GM18517 (cell line): ENCODE measurements at regions not wholly inside any gene's neighbourhood (a gene's known extent, or its start where the extent isn't known, plus 50 kb on each side); places are given as distances from the start of the nearest gene placed in this dataset.

Experiments used
- ATAC-seq: cut with Tn5 transposase; IDR thresholded peaks from one replicate; pipeline ENCODE4 v1.9.1; 2021; ENCODE audit warnings: mild to moderate bottlenecking, moderate library complexity; ENCODE audit not compliant: unreplicated experiment

GRCh38 chr5:135127439-135128240, 93.6 kb upstream of the PITX1 start:
- no peak for ATAC-seq

GRCh38 chr5:135126688-135127438, 92.8 kb upstream of the PITX1 start:
- ATAC-seq, result no peak

GRCh38 chr5:135124724-135125123, 90.7 kb upstream of the PITX1 start:
- no peak for ATAC-seq

- ATAC-seq, result no peak
These were observed 90.1 kb upstream of the PITX1 start for GRCh38 chr5:135124128-135124527.

- ATAC-seq, result no peak
These were observed 88.8 kb upstream of the PITX1 start for GRCh38 chr5:135122797-135123196.

- no peak for ATAC-seq
These were observed 86.9 kb upstream of the PITX1 start for GRCh38 chr5:135120951-135121350.

GRCh38 chr5:135119481-135119880, 85.5 kb upstream of the PITX1 start:
- ATAC-seq, result no peak

- ATAC-seq, result no peak
These were observed 83.6 kb upstream of the PITX1 start for GRCh38 chr5:135117590-135117989.

GRCh38 chr5:135116160-135116561, 82.1 kb upstream of the PITX1 start:
- ATAC-seq, result no peak

- ATAC-seq, result no peak
These were observed 81.6 kb upstream of the PITX1 start for GRCh38 chr5:135115591-135115990.

- ATAC-seq, result no peak
These were observed 80.7 kb upstream of the PITX1 start for GRCh38 chr5:135114759-135115158.

GRCh38 chr5:135112008-135112725, 78.1 kb upstream of the PITX1 start:
- ATAC-seq, result no peak

- ATAC-seq, result no peak
These were observed 77.0 kb upstream of the PITX1 start for GRCh38 chr5:135110785-135111596.

GRCh38 chr5:135108992-135109391, 75.0 kb upstream of the PITX1 start:
- ATAC-seq, result no peak

GRCh38 chr5:135108569-135108968, 74.5 kb upstream of the PITX1 start:
- ATAC-seq, result no peak

- ATAC-seq, result no peak
These were observed 74.0 kb upstream of the PITX1 start for GRCh38 chr5:135107986-135108385.

- no peak for ATAC-seq
These were observed 72.8 kb upstream of the PITX1 start for GRCh38 chr5:135106610-135107471.

- no peak for ATAC-seq
These were observed 72.1 kb upstream of the PITX1 start for GRCh38 chr5:135106136-135106535.

- no peak for ATAC-seq
These were observed 71.1 kb upstream of the PITX1 start for GRCh38 chr5:135105105-135105484.

- ATAC-seq, result no peak
These were observed 69.5 kb upstream of the PITX1 start for GRCh38 chr5:135103575-135103853.
